ENCODE measurements at regions not wholly inside any gene's neighbourhood (a gene's known extent, or its start where the extent isn't known, plus 50 kb on each side); places are given as distances from the start of the nearest gene placed in this dataset.
"Not testable (repeated sequence)": the region's sequence is repeated elsewhere in the genome, so short reads cannot be mapped to it uniquely, and the experiment has no call there.

DNA sequence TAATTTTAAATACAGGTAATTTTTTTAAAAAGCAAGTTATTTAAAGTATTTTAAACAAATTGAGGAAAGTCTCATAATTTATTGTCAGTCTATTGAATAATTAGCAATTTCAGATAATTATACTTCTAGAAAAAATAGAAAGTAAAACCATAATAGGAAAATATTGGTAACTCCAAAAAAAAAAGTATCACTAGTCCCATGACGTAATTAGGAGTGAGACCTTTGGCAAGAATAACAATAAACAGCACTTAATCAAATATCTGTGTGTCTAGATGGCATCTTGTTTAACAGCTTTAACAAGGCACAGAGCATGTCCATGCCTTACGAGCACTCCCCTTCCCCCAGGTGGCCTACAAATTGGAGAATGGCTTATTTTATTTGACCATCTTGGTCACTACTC is 1683.6 kb upstream of the AGA start:
- Histone ChIP-seq H3K27ac (ENCODE audit: low read depth, low read length) (no peak overlapping the region), H3K36me3 (ENCODE audit: insufficient read depth, low read length) (no peaks in the 10 kb centered on the region), H3K4me1 (ENCODE audit: control insufficient read depth, insufficient read depth, low read length, unreplicated experiment) (no peaks in the 10 kb centered on the region), H3K79me2 (ENCODE audit: control insufficient read depth, insufficient read depth, low read length, unreplicated experiment) (no peaks in the 10 kb centered on the region), H3K27me3 (ENCODE audit: insufficient read depth, low read length) (no peaks in the 10 kb centered on the region), H3K4me3 (ENCODE audit: low read depth, low read length) (no peak overlapping the region), H2AFZ (ENCODE audit: low read length, unreplicated experiment) (no peak overlapping the region)

DNA sequence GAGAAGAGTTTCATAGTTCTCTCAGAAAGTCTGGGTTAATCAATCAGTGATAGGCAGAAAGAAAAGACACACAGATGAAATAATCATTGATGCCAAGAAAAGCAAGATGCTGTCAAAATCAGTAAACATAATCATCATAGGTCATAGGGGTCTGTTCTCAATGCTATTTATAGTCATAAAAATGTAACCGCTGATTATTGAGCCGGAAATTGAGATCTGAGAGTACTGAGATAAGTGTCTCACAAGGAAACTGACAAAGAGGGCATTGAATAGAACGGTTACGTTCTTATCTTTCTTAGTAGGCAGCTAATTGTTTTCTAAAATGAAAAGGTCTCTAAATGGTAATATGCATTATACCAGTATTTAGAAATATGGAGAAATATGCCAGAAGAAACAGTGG is 1686.1 kb upstream of the AGA start:
- no peak overlapping the region for H2AFZ ChIP-seq (ENCODE audit: low read length, unreplicated experiment)
- no peaks in the 10 kb centered on the region for H3K27me3 ChIP-seq (ENCODE audit: insufficient read depth, low read length)
- no peak overlapping the region for H3K4me3 ChIP-seq (ENCODE audit: low read depth, low read length)
- no peaks in the 10 kb centered on the region for H3K4me1 ChIP-seq (ENCODE audit: control insufficient read depth, insufficient read depth, low read length, unreplicated experiment)
- no peaks in the 10 kb centered on the region for H3K36me3 ChIP-seq (ENCODE audit: insufficient read depth, low read length)
- no peaks in the 10 kb centered on the region for H3K79me2 ChIP-seq (ENCODE audit: control insufficient read depth, insufficient read depth, low read length, unreplicated experiment)
- H3K27ac ChIP-seq (ENCODE audit: low read depth, low read length), result no peak overlapping the region

DNA sequence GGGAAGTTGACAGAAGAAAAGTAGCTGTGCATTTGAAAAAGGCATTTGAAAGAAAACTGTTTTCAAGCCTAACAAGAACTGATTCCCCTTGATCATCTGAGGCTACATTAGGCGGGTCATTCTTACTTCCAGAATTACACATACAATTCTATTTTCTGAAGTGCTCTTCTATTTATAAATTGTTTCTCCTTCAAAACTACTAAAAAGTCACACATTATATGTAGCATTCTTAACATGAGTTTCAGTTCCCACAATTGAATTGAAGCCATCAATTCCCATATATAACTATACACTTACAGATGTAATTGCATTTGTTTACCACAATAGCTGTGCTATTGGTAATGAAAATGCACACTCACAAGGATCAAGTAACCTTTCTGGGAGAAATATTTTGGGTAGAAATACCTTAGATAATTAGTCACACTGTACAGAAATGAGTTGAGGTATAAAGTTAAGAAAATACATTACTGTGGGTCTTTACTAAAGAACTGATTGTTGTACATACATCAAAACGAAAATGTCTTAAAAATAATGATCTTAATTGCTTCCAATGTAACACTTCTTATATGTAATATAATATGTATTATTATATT is 1688.0 kb upstream of the AGA start:
- Histone ChIP-seq H3K27ac (ENCODE audit: low read depth, low read length) (no peak overlapping the region), H3K4me1 (ENCODE audit: control insufficient read depth, insufficient read depth, low read length, unreplicated experiment) (no peaks in the 10 kb centered on the region), H3K27me3 (ENCODE audit: insufficient read depth, low read length) (no peaks in the 10 kb centered on the region), H3K4me3 (ENCODE audit: low read depth, low read length) (no peak overlapping the region), H3K36me3 (ENCODE audit: insufficient read depth, low read length) (no peaks in the 10 kb centered on the region), H2AFZ (ENCODE audit: low read length, unreplicated experiment) (no peak overlapping the region), H3K79me2 (ENCODE audit: control insufficient read depth, insufficient read depth, low read length, unreplicated experiment) (no peaks in the 10 kb centered on the region)

DNA sequence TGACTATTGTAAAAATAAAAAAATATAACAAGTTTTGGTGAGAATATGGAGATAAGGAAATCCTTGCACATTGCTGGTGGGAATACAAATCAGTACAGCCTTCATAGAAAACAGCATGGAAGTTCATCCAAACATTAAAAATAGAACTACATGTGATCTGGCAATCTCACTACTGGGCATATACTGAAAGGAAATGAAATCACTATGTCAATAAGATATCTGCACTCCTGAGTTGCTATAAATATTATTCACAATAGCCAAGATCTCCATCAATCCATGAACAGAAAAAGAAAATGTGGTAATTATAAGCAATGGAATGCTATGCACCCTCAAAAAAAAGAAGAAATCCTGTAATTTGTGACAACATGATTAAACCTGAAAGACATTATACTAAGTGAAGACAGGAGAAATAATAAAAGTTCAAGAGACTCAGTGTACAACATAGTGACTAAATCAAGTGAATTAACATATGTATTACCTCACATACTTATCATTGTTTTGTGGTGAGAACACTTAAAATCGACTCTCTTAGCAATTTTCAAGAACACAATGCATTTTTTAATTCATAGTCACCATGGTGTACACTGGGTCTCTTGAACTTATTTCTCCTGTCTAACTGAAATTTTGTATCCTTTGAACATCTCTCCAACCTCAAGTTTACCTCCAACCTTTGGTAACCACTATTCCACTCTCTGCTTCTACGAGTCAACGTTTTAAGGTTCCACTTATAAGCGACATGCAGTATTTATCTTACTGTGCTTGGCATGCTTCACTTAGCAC is 1703.7 kb upstream of the AGA start:
- H3K36me3 ChIP-seq (ENCODE audit: insufficient read depth, low read length), result no peaks in the 10 kb centered on the region
- H3K27me3 ChIP-seq (ENCODE audit: insufficient read depth, low read length), result no peaks in the 10 kb centered on the region
- no peaks in the 10 kb centered on the region for H3K4me1 ChIP-seq (ENCODE audit: control insufficient read depth, insufficient read depth, low read length, unreplicated experiment)
- no peaks in the 10 kb centered on the region for H3K79me2 ChIP-seq (ENCODE audit: control insufficient read depth, insufficient read depth, low read length, unreplicated experiment)
- no peak overlapping the region for H2AFZ ChIP-seq (ENCODE audit: low read length, unreplicated experiment)
- H3K4me3 ChIP-seq (ENCODE audit: low read depth, low read length), result no peak overlapping the region
- H3K27ac ChIP-seq (ENCODE audit: low read depth, low read length), result no peak overlapping the region

DNA sequence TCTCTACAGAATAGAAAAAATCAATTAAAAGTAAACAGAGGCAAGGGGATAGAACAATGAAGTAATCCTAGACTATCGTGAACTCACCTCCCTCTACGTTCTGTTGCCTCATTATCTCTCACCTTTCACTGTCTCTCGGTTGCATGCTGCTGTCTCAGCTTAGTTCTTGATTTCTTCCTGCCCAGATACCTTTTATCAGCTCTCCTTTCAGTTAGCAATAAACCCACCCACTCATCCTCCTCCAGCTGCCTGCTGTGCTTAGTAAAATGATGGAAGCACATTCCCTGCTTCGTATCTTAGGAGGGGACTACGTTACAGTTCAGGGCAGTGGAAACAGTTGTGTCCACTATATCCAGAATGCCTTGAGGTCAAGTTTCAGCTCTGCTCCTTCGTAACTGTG is 1709.5 kb upstream of the AGA start:
- Histone ChIP-seq H2AFZ (ENCODE audit: low read length, unreplicated experiment) (no peak overlapping the region), H3K4me3 (ENCODE audit: low read depth, low read length) (no peak overlapping the region), H3K36me3 (ENCODE audit: insufficient read depth, low read length) (no peaks in the 10 kb centered on the region), H3K27me3 (ENCODE audit: insufficient read depth, low read length) (no peaks in the 10 kb centered on the region), H3K79me2 (ENCODE audit: control insufficient read depth, insufficient read depth, low read length, unreplicated experiment) (no peaks in the 10 kb centered on the region), H3K4me1 (ENCODE audit: control insufficient read depth, insufficient read depth, low read length, unreplicated experiment) (no peaks in the 10 kb centered on the region), H3K27ac (ENCODE audit: low read depth, low read length) (no peak overlapping the region)

DNA sequence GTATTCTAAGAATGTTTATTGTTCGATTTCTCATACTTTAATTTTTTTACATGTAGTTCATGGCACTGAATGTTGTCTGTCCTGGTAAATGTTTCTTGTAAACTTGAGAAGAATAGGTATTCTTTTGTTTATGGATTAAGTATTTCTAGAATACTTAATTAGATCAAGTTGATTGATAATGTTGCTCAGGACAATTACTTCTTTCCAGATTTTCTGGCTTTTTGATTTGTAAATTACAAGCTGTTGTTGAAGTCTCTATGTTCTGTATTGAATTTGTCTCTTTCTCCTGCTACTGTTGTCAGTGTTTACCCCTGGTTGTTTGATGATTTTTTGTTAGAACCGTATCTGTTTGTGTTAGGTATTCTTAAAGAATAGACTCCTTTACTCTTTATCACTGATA is 1720.9 kb upstream of the AGA start:
- no peak overlapping the region for H2AFZ ChIP-seq (ENCODE audit: low read length, unreplicated experiment)
- H3K27me3 ChIP-seq (ENCODE audit: insufficient read depth, low read length), result no peaks in the 10 kb centered on the region
- H3K4me1 ChIP-seq (ENCODE audit: control insufficient read depth, insufficient read depth, low read length, unreplicated experiment), result no peaks in the 10 kb centered on the region
- H3K36me3 ChIP-seq (ENCODE audit: insufficient read depth, low read length), result no peaks in the 10 kb centered on the region
- H3K27ac ChIP-seq (ENCODE audit: low read depth, low read length), result no peak overlapping the region
- no peak overlapping the region for H3K4me3 ChIP-seq (ENCODE audit: low read depth, low read length)
- H3K79me2 ChIP-seq (ENCODE audit: control insufficient read depth, insufficient read depth, low read length, unreplicated experiment), result no peaks in the 10 kb centered on the region

DNA sequence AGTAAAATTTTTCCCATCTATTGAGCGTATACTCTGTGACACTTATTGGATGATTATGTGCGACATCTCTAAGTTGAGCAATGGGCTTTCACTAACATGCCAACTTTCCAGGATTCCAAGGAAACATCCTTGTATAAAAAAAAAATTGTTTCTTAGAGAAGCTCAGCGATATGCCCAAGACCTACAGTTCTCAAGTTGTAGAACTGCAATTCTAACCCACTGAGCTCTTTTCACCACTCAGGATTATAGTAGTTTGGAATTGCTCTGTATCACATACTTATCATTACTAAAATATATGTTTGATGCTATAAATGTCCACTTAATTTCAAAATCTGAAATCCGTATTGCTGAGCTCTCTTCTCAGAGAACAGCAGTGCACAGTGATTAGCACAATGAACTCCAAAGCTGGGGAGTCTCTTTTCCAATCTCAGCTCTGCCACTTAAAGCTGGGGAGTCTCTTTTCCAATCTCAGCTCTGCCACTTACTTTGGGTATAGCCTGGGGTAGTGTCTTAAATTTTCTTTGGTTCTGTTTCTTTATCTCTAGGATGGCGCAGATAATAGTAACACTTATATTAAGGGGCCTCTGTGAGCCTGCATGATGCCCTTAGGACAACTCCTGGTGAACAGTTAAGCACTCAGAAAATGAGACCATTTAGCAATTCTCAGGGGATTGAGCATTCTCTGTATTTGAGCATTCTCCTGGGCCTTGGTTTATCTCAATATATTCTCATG is 1722.2 kb upstream of the AGA start:
- Histone ChIP-seq H3K79me2 (ENCODE audit: control insufficient read depth, insufficient read depth, low read length, unreplicated experiment) (no peaks in the 10 kb centered on the region), H3K27ac (ENCODE audit: low read depth, low read length) (no peak overlapping the region), H3K36me3 (ENCODE audit: insufficient read depth, low read length) (no peaks in the 10 kb centered on the region), H3K27me3 (ENCODE audit: insufficient read depth, low read length) (no peaks in the 10 kb centered on the region), H3K4me1 (ENCODE audit: control insufficient read depth, insufficient read depth, low read length, unreplicated experiment) (no peaks in the 10 kb centered on the region), H2AFZ (ENCODE audit: low read length, unreplicated experiment) (no peak overlapping the region), H3K4me3 (ENCODE audit: low read depth, low read length) (no peak overlapping the region)

DNA sequence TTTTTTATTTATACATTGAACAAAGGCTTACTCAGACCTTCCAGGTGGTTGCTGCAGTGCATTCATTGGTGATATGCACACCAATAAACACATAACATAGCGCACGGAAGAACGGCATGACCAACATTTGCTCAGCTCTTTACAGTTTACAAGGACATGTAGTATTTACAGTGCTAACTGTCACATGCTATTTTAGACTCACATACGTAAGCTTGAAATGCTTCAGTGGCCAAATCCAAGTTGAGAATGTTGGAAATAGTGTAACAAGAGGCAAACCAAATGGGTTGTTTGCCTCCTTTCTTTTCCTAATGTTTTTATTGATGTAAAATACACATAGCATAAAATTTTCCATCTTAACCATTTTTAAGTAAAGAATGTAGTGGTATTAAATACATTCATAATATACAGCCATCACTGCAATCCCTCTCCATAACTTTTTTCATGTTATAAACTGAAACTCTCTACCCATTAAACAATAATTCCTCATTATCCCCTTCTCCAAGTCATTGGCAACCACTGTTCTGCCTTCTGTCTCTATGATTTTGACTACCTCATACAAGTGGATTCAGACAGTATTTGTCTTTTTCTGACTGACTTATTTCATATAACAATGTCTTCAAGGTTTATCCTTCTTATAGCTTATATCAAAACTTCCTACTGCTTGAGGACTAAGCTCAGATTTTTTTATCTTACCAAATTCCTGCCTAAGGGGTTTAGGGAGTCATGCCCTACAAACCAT is 1722.9 kb upstream of the AGA start:
- Histone ChIP-seq H3K27me3 (ENCODE audit: insufficient read depth, low read length) (no peaks in the 10 kb centered on the region), H3K4me3 (ENCODE audit: low read depth, low read length) (no peak overlapping the region), H3K79me2 (ENCODE audit: control insufficient read depth, insufficient read depth, low read length, unreplicated experiment) (no peaks in the 10 kb centered on the region), H3K27ac (ENCODE audit: low read depth, low read length) (no peak overlapping the region), H2AFZ (ENCODE audit: low read length, unreplicated experiment) (no peak overlapping the region), H3K4me1 (ENCODE audit: control insufficient read depth, insufficient read depth, low read length, unreplicated experiment) (no peaks in the 10 kb centered on the region), H3K36me3 (ENCODE audit: insufficient read depth, low read length) (no peaks in the 10 kb centered on the region)

DNA sequence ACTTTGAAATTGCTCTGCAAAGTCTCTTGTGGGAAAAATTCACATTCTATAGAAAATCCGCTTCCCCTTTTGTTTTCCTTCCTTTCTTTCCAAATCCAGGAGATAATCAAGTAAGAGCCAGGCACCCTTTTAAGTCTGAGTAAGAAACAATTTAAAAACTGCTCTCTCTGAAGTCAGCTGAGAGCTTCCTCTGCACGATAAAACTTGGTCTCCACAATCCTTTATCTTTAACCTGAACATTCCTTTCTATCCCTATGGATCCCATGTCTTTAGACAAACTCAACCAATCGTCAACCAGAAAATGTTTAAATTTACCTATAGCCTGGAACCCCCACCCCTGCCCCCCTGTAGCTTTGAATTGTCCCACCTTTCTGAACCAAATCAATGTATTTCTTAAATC is 1723.6 kb upstream of the AGA start:
- Histone ChIP-seq H3K4me1 (ENCODE audit: control insufficient read depth, insufficient read depth, low read length, unreplicated experiment) (no peaks in the 10 kb centered on the region), H3K4me3 (ENCODE audit: low read depth, low read length) (no peak overlapping the region), H2AFZ (ENCODE audit: low read length, unreplicated experiment) (no peak overlapping the region), H3K36me3 (ENCODE audit: insufficient read depth, low read length) (no peaks in the 10 kb centered on the region), H3K27ac (ENCODE audit: low read depth, low read length) (no peak overlapping the region), H3K79me2 (ENCODE audit: control insufficient read depth, insufficient read depth, low read length, unreplicated experiment) (no peaks in the 10 kb centered on the region), H3K27me3 (ENCODE audit: insufficient read depth, low read length) (no peaks in the 10 kb centered on the region)

DNA sequence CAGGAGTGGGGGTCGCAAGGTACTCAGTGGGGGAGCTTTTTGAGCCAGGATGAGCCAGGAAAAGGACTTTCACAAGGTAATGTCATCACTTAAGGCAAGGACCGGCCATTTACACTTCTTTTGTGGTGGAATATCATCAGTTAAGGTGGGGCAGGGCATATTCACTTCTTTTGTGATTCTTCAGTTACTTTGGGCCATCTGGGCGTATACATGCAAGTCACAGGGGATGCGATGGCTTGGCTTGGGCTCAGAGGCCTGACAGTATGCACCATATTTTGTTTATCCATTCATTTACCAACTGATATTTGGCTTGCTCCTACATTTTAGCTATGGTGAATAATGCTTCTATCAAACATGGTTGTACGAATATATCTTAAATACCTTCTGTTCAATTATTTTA is 1728.1 kb upstream of the AGA start:
- not testable (repeated sequence) for H3K36me3 ChIP-seq (ENCODE audit: insufficient read depth, low read length); H3K79me2 ChIP-seq (ENCODE audit: control insufficient read depth, insufficient read depth, low read length, unreplicated experiment); H3K27ac ChIP-seq (ENCODE audit: low read depth, low read length); H3K4me3 ChIP-seq (ENCODE audit: low read depth, low read length); H3K27me3 ChIP-seq (ENCODE audit: insufficient read depth, low read length); H3K4me1 ChIP-seq (ENCODE audit: control insufficient read depth, insufficient read depth, low read length, unreplicated experiment); H2AFZ ChIP-seq (ENCODE audit: low read length, unreplicated experiment)
